ENCODE measurements at regions not wholly inside any gene's neighbourhood (a gene's known extent, or its start where the extent isn't known, plus 50 kb on each side); places are given as distances from the start of the nearest gene placed in this dataset.
"Not testable (repeated sequence)": the region's sequence is repeated elsewhere in the genome, so short reads cannot be mapped to it uniquely, and the experiment has no call there.

- not testable (repeated sequence) for TF ChIP-seq SIN3A (IDR thresholded peaks at IDR 0.05; ENCODE audit: borderline replicate concordance, insufficient read depth, low read depth, low read length); CTCF (IDR thresholded peaks at IDR 0.05)
Measured at GRCh38 chr1:157328120-157328519, 189.9 kb upstream of the ETV3 start.
